Thymus (tissue), 11 donors: ENCODE measurements at regions not wholly inside any gene's neighbourhood (a gene's known extent, or its start where the extent isn't known, plus 50 kb on each side); places are given as distances from the start of the nearest gene placed in this dataset.

Experiments
- DNase-seq, 9 donors: peaks; one replicate each; pipeline ENCODE4 v3.0.0-alpha.2; 2013; ENCODE audit warnings: low spot score in 9 of 9, low read depth in 6 of 9, missing footprints in 1 of 9
- H3K27ac ChIP-seq, 2 donors: one replicate each; pipeline ENCODE4 v1.5.1; 2013; ENCODE audit warnings: control low read depth in 1 of 2, low read depth in 1 of 2, low read length in 1 of 2, mild to moderate bottlenecking in 1 of 2, moderate library complexity in 1 of 2
- H3K27me3 ChIP-seq, 2 donors: one replicate each; pipeline ENCODE4 v1.5.1; 2013; ENCODE audit warnings: low read length in 1 of 2; ENCODE audit not compliant: control insufficient read depth in 2 of 2, insufficient read depth in 1 of 2
- H3K36me3 ChIP-seq, 2 donors: one replicate each; pipeline ENCODE4 v1.5.1; 2013; ENCODE audit warnings: low read length in 1 of 2, mild to moderate bottlenecking in 1 of 2, moderate library complexity in 1 of 2; ENCODE audit not compliant: control insufficient read depth in 2 of 2, insufficient read depth in 2 of 2
- H3K4me1 ChIP-seq, 2 donors: one replicate each; pipeline ENCODE4 v1.5.1; 2013; ENCODE audit warnings: low read length in 2 of 2; ENCODE audit not compliant: control insufficient read depth in 2 of 2, insufficient read depth in 2 of 2
- H3K4me3 ChIP-seq, 2 donors: one replicate each; pipeline ENCODE4 v1.5.1; 2013; ENCODE audit warnings: low read length in 2 of 2, control low read depth in 1 of 2, mild to moderate bottlenecking in 1 of 2
- H3K9me3 ChIP-seq, 2 donors: one replicate each; pipeline ENCODE4 v1.5.1; 2013; ENCODE audit warnings: low read length in 1 of 2, mild to moderate bottlenecking in 1 of 2; ENCODE audit not compliant: control insufficient read depth in 2 of 2, insufficient read depth in 1 of 2
- WGBS: extraction: QIAGEN DNeasy Blood & Tissue Kit; methylation state at CpG from one replicate; pipeline ENCODE4 v1.1.7; 2013; 5-methylcytosine and 5-hydroxymethylcytosine counted together
- donor health status: healthy.

DNA sequence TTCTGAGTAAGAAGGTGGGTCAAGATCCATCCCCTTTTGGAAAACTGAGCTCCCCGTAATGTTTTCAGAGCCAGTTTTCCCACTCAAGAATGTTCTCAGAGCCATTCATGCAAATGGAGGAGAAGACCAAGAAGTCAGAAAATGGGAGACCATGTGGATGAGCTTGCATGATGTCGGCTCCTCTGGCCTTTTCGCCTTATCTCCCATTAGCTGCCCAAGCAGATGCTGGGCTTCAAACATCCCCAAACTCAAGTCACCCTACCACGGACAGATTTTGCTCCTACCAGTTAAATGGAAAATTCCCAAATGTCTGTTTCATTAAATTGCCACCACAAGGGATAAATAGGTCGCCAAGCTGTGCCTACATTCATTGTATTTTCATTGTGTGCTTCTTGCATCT, 161.4 kb downstream of the ICE1 start:
- no peak overlapping the region for H3K27ac ChIP-seq
- H3K4me3 ChIP-seq = no peak overlapping the region
- no peaks in the 10 kb centered on the region for H3K27me3 ChIP-seq
- no peaks in the 10 kb centered on the region for H3K4me1 ChIP-seq
- DNase-seq = no peak
- WGBS = 91% methylated on average over 5 of the region's 5 CpGs
- H3K9me3 ChIP-seq = no peaks in the 10 kb centered on the region
- H3K36me3 ChIP-seq = no peaks in the 10 kb centered on the region

DNA sequence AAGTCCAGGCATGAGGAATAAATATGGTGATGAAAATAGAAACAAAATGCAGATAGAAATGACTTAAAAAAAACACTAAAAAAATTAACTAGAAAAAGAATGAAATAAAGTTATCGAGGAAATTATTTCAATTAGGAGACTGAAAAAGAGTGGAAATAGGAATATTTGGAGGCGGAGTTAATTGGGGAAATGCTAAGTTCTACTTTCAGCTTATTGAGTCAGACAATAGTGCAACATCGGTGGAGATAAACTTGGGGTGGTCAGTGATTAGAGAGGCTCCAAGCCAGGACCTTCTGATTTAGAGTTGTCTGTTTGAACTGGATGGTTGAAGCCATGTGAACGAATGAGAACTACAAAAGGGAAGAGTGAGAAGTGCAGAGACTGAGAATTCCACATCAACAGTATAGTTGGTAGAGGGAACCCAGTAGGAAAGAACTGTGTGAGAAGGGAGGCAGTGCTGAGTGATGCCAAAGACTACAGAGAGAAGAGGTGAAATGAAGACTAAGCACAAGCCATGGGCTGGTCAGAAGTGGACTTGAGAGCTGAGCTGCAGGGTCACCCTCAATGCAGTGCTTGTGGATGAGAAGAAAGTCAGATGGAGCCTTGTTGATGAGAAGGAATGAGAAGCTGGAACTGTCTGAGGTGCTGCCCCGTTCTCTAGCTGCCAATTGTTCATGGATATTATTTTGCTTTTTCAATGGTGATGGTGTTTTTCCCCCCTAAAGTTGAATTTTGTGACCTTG, 160.7 kb downstream of the ICE1 start:
- Histone ChIP-seq H3K27me3 (no peaks in the 10 kb centered on the region), H3K4me1 (no peaks in the 10 kb centered on the region), H3K4me3 (no peak overlapping the region), H3K27ac (no peak overlapping the region), H3K36me3 (no peaks in the 10 kb centered on the region), H3K9me3 (no peaks in the 10 kb centered on the region)
- WGBS = 90% methylated on average over 5 of the region's 5 CpGs
- no peak for DNase-seq

GRCh38 chr5:5581080-5581479, 158.6 kb downstream of the ICE1 start:
- no peaks in the 10 kb centered on the region for H3K27me3 ChIP-seq
- no peaks in the 10 kb centered on the region for H3K4me1 ChIP-seq
- DNase-seq = no peak
- H3K27ac ChIP-seq = no peak overlapping the region
- H3K4me3 ChIP-seq = no peak overlapping the region
- H3K9me3 ChIP-seq = peaks cover 0 to 2% of the 10 kb centered on the region in 2 donors
- WGBS = 76% methylated on average over 3 of the region's 3 CpGs
- H3K36me3 ChIP-seq = no peaks in the 10 kb centered on the region

DNA sequence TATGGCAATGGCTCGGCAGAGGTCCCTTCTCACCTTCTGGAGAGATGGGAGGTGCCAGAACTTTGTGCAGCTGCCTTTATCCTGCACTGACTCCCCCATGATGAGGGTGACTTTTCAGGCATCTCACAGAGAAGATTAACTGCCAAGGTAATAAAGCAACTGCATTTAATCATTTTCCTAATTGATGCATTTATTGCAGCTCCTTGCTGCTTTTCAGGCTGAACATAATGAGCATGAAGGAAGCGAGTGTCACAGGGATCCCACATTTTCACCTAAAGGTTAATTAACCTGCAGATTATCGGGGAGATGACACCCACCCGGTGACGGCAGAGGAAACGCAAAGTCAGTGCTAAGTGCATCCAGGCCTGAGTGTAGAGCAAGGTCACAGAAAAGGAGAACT, 154.3 kb downstream of the ICE1 start:
- 87% methylated on average over 6 of the region's 6 CpGs for WGBS

GRCh38 chr5:5575461-5575860, 153.0 kb downstream of the ICE1 start:
- no peak overlapping the region for H3K27ac ChIP-seq
- WGBS = 93% methylated on average over 2 of the region's 2 CpGs
- no peaks in the 10 kb centered on the region for H3K4me1 ChIP-seq
- H3K4me3 ChIP-seq = no peak overlapping the region
- H3K9me3 ChIP-seq = peaks cover 0 to 2% of the 10 kb centered on the region in 2 donors
- no peaks in the 10 kb centered on the region for H3K27me3 ChIP-seq
- no peak for DNase-seq
- no peaks in the 10 kb centered on the region for H3K36me3 ChIP-seq

More for the DNA sequence above, 154.3 kb downstream of the ICE1 start:
- no peak overlapping the region for H3K4me3 ChIP-seq
- H3K36me3 ChIP-seq = no peaks in the 10 kb centered on the region
- no peaks in the 10 kb centered on the region for H3K4me1 ChIP-seq
- no peak for DNase-seq
- peaks cover 0 to 2% of the 10 kb centered on the region in 2 donors for H3K9me3 ChIP-seq
- H3K27ac ChIP-seq = no peak overlapping the region
- H3K27me3 ChIP-seq = no peaks in the 10 kb centered on the region

- Histone ChIP-seq H3K27me3 (no peaks in the 10 kb centered on the region), H3K27ac (no peak overlapping the region), H3K36me3 (no peaks in the 10 kb centered on the region), H3K4me1 (no peaks in the 10 kb centered on the region), H3K4me3 (no peak overlapping the region), H3K9me3 (peaks cover 0 to 2% of the 10 kb centered on the region in 2 donors)
- DNase-seq = no peak
- WGBS = 93% methylated on average over 15 of the region's 15 CpGs
Measured at GRCh38 chr5:5573798-5574380, 151.4 kb downstream of the ICE1 start.

DNA sequence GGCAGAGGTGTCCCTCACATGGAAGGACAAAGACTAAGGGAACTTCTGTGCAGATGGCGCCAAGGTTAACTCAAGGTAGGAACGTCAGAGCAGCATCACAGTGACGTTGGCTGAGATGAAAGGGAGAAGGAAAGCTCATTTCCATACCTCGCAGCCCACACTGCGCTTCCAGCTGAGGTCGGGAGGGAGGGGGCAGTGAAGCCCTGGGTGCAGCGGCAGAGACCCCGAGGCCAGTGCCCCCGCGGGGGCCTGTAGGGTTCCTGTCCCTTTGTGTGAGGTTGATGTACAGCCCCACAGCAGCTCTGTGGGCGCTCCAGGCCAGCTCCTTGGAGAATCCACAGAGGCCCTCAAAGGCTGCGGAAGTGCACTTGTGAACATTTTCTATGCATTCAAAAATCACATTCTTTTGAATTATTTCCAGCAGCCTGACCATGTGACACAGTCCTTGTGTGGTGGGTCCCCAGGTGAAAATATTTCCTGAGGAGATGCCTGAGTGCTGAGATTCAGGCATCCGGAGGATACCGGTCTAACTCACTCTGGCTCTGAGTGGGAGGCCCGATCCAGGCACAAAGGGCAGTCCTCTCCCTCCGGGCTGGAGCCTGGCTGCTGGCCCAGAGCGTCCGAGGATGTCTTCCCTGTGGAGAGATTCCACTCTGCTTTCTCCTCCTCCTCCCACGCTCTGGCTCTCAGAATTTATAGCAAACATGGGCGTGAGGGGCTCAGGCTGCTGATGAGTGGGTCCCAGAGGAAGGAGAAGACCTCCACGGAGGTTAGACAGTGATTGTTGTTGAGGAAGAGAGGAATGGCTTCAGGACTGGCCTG, 150.7 kb downstream of the ICE1 start:
- no peak overlapping the region for H3K27ac ChIP-seq

GRCh38 chr5:5572010-5572865, 149.8 kb downstream of the ICE1 start:
- no peak overlapping the region for H3K4me3 ChIP-seq
- no peak for DNase-seq
- H3K27me3 ChIP-seq = no peaks in the 10 kb centered on the region
- H3K4me1 ChIP-seq = no peaks in the 10 kb centered on the region
- no peaks in the 10 kb centered on the region for H3K36me3 ChIP-seq
- H3K9me3 ChIP-seq = peaks cover 0 to 2% of the 10 kb centered on the region in 2 donors
- 61% methylated on average over 29 of the region's 29 CpGs for WGBS
- no peak overlapping the region for H3K27ac ChIP-seq

More for the DNA sequence above, 150.7 kb downstream of the ICE1 start:
- Histone ChIP-seq H3K9me3 (peaks cover 0 to 2% of the 10 kb centered on the region in 2 donors), H3K36me3 (no peaks in the 10 kb centered on the region), H3K27me3 (no peaks in the 10 kb centered on the region), H3K4me3 (no peak overlapping the region), H3K4me1 (no peaks in the 10 kb centered on the region)
- DNase-seq = no peak
- WGBS = 82% methylated on average over 21 of the region's 21 CpGs
